ENCODE measurements at regions not wholly inside any gene's neighbourhood (a gene's known extent, or its start where the extent isn't known, plus 50 kb on each side); places are given as distances from the start of the nearest gene placed in this dataset.

DNA sequence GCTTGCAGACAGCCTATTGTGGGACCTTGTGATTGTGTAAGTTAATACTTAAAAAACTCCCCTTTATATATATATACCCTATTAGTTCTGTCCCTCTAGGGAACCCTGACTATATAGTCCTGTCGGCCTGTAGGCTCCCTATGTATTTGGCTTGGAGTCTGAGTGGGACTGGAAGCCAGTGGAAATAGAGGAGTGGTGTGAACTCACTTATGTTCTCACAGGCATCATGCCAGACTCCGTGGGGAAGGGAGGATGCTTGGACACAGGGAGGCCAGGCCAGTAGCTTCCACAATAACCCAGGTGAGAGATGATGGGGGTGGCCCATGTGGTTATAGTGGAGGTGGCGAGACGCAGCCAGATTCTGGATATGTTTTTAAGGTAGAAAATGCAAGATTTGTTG lies 136.7 kb upstream of the SYT6 start:
- TF ChIP-seq EZH2 (IDR thresholded peaks at IDR 0.05): no peak
- no peak for TF ChIP-seq POLR2AphosphoS5 (IDR thresholded peaks at IDR 0.05; ENCODE audit: borderline replicate concordance, low read depth, low read length)
